HL-60 (cell line): ENCODE measurements at regions not wholly inside any gene's neighbourhood (a gene's known extent, or its start where the extent isn't known, plus 50 kb on each side); places are given as distances from the start of the nearest gene placed in this dataset.

Source experiments
- DNase-seq, 2 experiments: peaks; one replicate each; pipeline ENCODE4 v3.0.0-alpha.2; 2010 to 2020; ENCODE audit warnings: low read depth in 1 of 2, low spot score in 1 of 2
- H3K27ac ChIP-seq: fragments of 250-450 bp; sonication (Bioruptor Pico); replicated peaks from 2 replicates; pipeline ENCODE4 v1.5.1; 2020; ENCODE audit warnings: mild to moderate bottlenecking, moderate library complexity
- H3K27me3 ChIP-seq: fragments of 250-450 bp; sonication (Bioruptor Pico); 2 replicates; pipeline ENCODE4 v1.5.1; 2021; ENCODE audit warnings: mild to moderate bottlenecking, moderate library complexity; ENCODE audit not compliant: insufficient read depth, poor library complexity, severe bottlenecking
- H3K4me3 ChIP-seq: replicated peaks from 2 replicates; pipeline ENCODE4 v1.5.1; 2011; ENCODE audit warnings: mild to moderate bottlenecking, control low read depth, low read length; ENCODE audit not compliant: insufficient read depth
- CTCF ChIP-seq: IDR thresholded peaks from one replicate; pipeline ENCODE4 v1.5.1; 2011; ENCODE audit warnings: low read length, control low read depth, inconsistent platforms; ENCODE audit not compliant: insufficient read depth
- GABPA ChIP-seq: IDR thresholded peaks from 2 replicates; pipeline ENCODE4 v1.6.1; 2012; ENCODE audit warnings: low read depth
- POLR2AphosphoS5 ChIP-seq: IDR thresholded peaks from 2 replicates; pipeline ENCODE4 v1.6.1; 2012; ENCODE audit warnings: low read depth
- REST ChIP-seq: IDR thresholded peaks from 2 replicates; pipeline ENCODE4 v1.6.1; 2012; ENCODE audit warnings: low read depth; ENCODE audit not compliant: insufficient replicate concordance
- SPI1 ChIP-seq: IDR thresholded peaks from 2 replicates; pipeline ENCODE4 v1.6.1; 2012; ENCODE audit warnings: low read depth, mild to moderate bottlenecking, borderline replicate concordance

GRCh38 chr7:16236381-16236780, 185.0 kb downstream of the CRPPA start:
- Histone ChIP-seq H3K27me3 (no peaks in the 10 kb centered on the region), H3K27ac (no peak overlapping the region), H3K4me3 (no peak overlapping the region)
- TF ChIP-seq CTCF: no peak
- DNase-seq: no peak

- Histone ChIP-seq H3K4me3 (no peak overlapping the region), H3K27ac (no peak overlapping the region), H3K27me3 (no peaks in the 10 kb centered on the region)
- TF ChIP-seq GABPA (no peak), CTCF (no peak), REST (no peak), SPI1 (no peak)
- DNase-seq: no peak
Measured at GRCh38 chr7:16235147-16236114, 185.9 kb downstream of the CRPPA start.

- Histone ChIP-seq H3K27me3 (no peaks in the 10 kb centered on the region), H3K27ac (no peak overlapping the region), H3K4me3 (no peak overlapping the region)
- no peak for TF ChIP-seq CTCF
- no peak for TF ChIP-seq GABPA
- no peak for TF ChIP-seq REST
- no peak for TF ChIP-seq POLR2AphosphoS5
- no peak for TF ChIP-seq SPI1
- no peak for DNase-seq
Measured at GRCh38 chr7:16234493-16235146, 186.7 kb downstream of the CRPPA start.
